HepG2 (cell line): ENCODE measurements at regions not wholly inside any gene's neighbourhood (a gene's known extent, or its start where the extent isn't known, plus 50 kb on each side); places are given as distances from the start of the nearest gene placed in this dataset.

Experiments used
- ATAC-seq: fragments of 200-7000 bp; cut with Tn5 transposase; 3 replicates; pipeline ENCODE4 v1.9.1; 2020; ENCODE audit warnings: mild to moderate bottlenecking, moderate library complexity
- BruUV-seq: library from RNA; stranded (reverse); fragments of 400-500 nt; replicated peaks from 2 replicates; lab custom pipeline; 2021; lab: Mats Ljungman, UMichigan
- CTCF ChIA-PET: fragments of 300-600 bp; formaldehyde crosslinking; extraction: SDS; loops from one replicate; lab custom pipeline; 2021; ENCODE audit warnings: low total read pairs, inconsistent platforms, low intra/inter-chr PET ratio; lab: Yijun Ruan, JAX
- POLR2A ChIA-PET: fragments of 350-600 bp; sonication (Branson Sonifier 250); formaldehyde crosslinking; loops from one replicate; lab custom pipeline; 2020; ENCODE audit warnings: antibody characterized with exemption, inconsistent platforms; lab: Yijun Ruan, JAX
- DNase-seq: peaks from one replicate; pipeline ENCODE4 v3.0.0-alpha.2; 2015; ENCODE audit warnings: low spot score
- FAIRE-seq: peaks from 3 replicates; lab custom pipeline; 2011; peaks lifted over from hg19 to GRCh38; lab: Jason Lieb, UNC
- H2AFZ ChIP-seq: one replicate; pipeline ENCODE4 v1.6.1; 2011; ENCODE audit warnings: low read length, inconsistent platforms
- H3K27ac ChIP-seq: fragments of 300-600 bp; 3 replicates; pipeline ENCODE4 v1.8.0; 2011; ENCODE audit warnings: mixed run types, mild to moderate bottlenecking, mixed read lengths, low read length, inconsistent platforms; ENCODE audit not compliant: insufficient read depth; ENCODE audit errors: extremely low read length
- H3K27me3 ChIP-seq, 2 experiments: fragments of 200-600 bp in 1 of 2; 2 replicates in 1 of 2; 3 replicates in 1 of 2; pipeline versions ENCODE4 v1.6.0 to v1.8.0; 2011; ENCODE audit warnings: low read length in 2 of 2, mild to moderate bottlenecking in 2 of 2, moderate library complexity in 2 of 2, inconsistent platforms in 1 of 2; ENCODE audit not compliant: insufficient read depth in 2 of 2, control insufficient read depth in 1 of 2
- H3K36me3 ChIP-seq, 2 experiments: fragments of 200-600 bp in 1 of 2; replicated peaks in 1 of 2; 2 replicates in 1 of 2; 3 replicates in 1 of 2; pipeline versions ENCODE4 v1.5.1 to v1.8.0; 2011; ENCODE audit warnings: low read length in 2 of 2, inconsistent platforms in 1 of 2; ENCODE audit not compliant: insufficient read depth in 2 of 2, control insufficient read depth in 1 of 2
- H3K4me1 ChIP-seq: 2 replicates; pipeline ENCODE4 v1.5.1; 2012; ENCODE audit warnings: low read length, inconsistent platforms; ENCODE audit not compliant: insufficient read depth
- H3K4me2 ChIP-seq: 2 replicates; pipeline ENCODE4 v1.6.0; 2011; ENCODE audit warnings: low read depth, low read length, inconsistent platforms
- H3K4me3 ChIP-seq, 3 experiments: fragments of 200-600 bp in 1 of 3; sonication (generic), shearing (Covaris generic) in 1 of 3; replicated peaks in 1 of 3; 2 replicates each; pipeline ENCODE4 v1.5.1; 2011 to 2016; ENCODE audit warnings: low read length in 3 of 3, inconsistent platforms in 2 of 3, low read depth in 2 of 3, mild to moderate bottlenecking in 2 of 3, control low read depth in 1 of 3, mixed read lengths in 1 of 3; ENCODE audit not compliant: insufficient read depth in 1 of 3
- H3K79me2 ChIP-seq: one replicate; pipeline ENCODE4 v1.6.1; 2011; ENCODE audit warnings: low read length, inconsistent platforms; ENCODE audit not compliant: insufficient read depth
- H3K9ac ChIP-seq: 2 replicates; pipeline ENCODE4 v1.6.0; 2011; ENCODE audit warnings: mild to moderate bottlenecking, low read depth, low read length, inconsistent platforms; ENCODE audit not compliant: insufficient read depth
- H3K9me3 ChIP-seq: 2 replicates; pipeline ENCODE4 v1.5.1; 2012; ENCODE audit warnings: mild to moderate bottlenecking, low read length
- H4K20me1 ChIP-seq: 2 replicates; pipeline ENCODE4 v1.6.0; 2011; ENCODE audit warnings: inconsistent platforms, mild to moderate bottlenecking, low read length, moderate library complexity; ENCODE audit not compliant: insufficient read depth
- CBX1 ChIP-seq: IDR thresholded peaks from one replicate; pipeline ENCODE4 v1.6.1; 2016; ENCODE audit warnings: antibody characterized with exemption, low read depth
- CC2D1A ChIP-seq: sonication (generic); formaldehyde crosslinking; IDR thresholded peaks from 2 replicates; pipeline ENCODE4 v1.8.1; 2023; ENCODE audit warnings: mild to moderate bottlenecking, missing genetic modification reagents
- FOXA1 ChIP-seq, 2 experiments: fragments of 450-650 bp in 1 of 2; sonication (generic) in 1 of 2; formaldehyde crosslinking in 1 of 2; IDR thresholded peaks; 2 replicates each; pipeline versions ENCODE4 v1.4.0 to v1.6.1; 2016 to 2020; ENCODE audit warnings: missing genetic modification reagents in 1 of 2
- HMGA1 ChIP-seq: sonication (generic); formaldehyde crosslinking; conservative IDR thresholded peaks from 2 replicates; pipeline ENCODE4 v1.4.0; 2020; ENCODE audit warnings: missing genetic modification reagents
- KLF15 ChIP-seq: sonication (generic); formaldehyde crosslinking; IDR thresholded peaks from 2 replicates; pipeline ENCODE4 v1.8.1; 2023; ENCODE audit warnings: borderline replicate concordance, mild to moderate bottlenecking, inconsistent platforms, missing genetic modification reagents, mixed read lengths
- NR3C1 ChIP-seq: sonication (generic); formaldehyde crosslinking; IDR thresholded peaks from 2 replicates; pipeline ENCODE4 v1.4.0; 2020; ENCODE audit warnings: missing genetic modification reagents
- PHB2 ChIP-seq: fragments of 450-650 bp; IDR thresholded peaks from 2 replicates; pipeline ENCODE4 v1.6.1; 2018; ENCODE audit not compliant: partially characterized antibody
- PHF8 ChIP-seq: sonication (generic); formaldehyde crosslinking; IDR thresholded peaks from 2 replicates; pipeline ENCODE4 v1.5.0; 2020; ENCODE audit warnings: missing genetic modification reagents
- PTBP1 ChIP-seq: fragments of 200-400 bp; formaldehyde crosslinking; IDR thresholded peaks from 2 replicates; pipeline ENCODE4 v1.6.1; 2018; ENCODE audit warnings: low read length, low read depth; ENCODE audit not compliant: poor library complexity, severe bottlenecking
- RORA ChIP-seq: sonication (generic); formaldehyde crosslinking; IDR thresholded peaks from 2 replicates; pipeline ENCODE4 v1.5.0; 2020; ENCODE audit warnings: mild to moderate bottlenecking, missing genetic modification reagents, moderate library complexity
- SIX1 ChIP-seq: sonication (generic); formaldehyde crosslinking; IDR thresholded peaks from 2 replicates; pipeline ENCODE4 v1.4.0; 2020; ENCODE audit warnings: missing genetic modification reagents, borderline replicate concordance
- ZKSCAN8 ChIP-seq: IDR thresholded peaks from 2 replicates; pipeline ENCODE4 v1.6.1; 2016; ENCODE audit warnings: borderline replicate concordance, missing genetic modification reagents, missing compliant biosample characterization
- ZNF207 ChIP-seq: fragments of 450-650 bp; IDR thresholded peaks from 2 replicates; pipeline ENCODE4 v1.6.1; 2016; ENCODE audit warnings: antibody characterized with exemption, borderline replicate concordance
- ZNF382 ChIP-seq: sonication (generic); formaldehyde crosslinking; IDR thresholded peaks from 2 replicates; pipeline ENCODE4 v1.5.0; 2020; ENCODE audit warnings: missing genetic modification reagents, mild to moderate bottlenecking, borderline replicate concordance
- ZNF737 ChIP-seq: sonication (generic); formaldehyde crosslinking; IDR thresholded peaks from 2 replicates; pipeline ENCODE4 v1.5.0; 2020; ENCODE audit warnings: missing genetic modification reagents, mild to moderate bottlenecking, borderline replicate concordance
- WGBS: methylation state at CpG from one replicate; pipeline ENCODE4 v1.1.6; 2017; ENCODE audit warnings: low lambda C conversion rate; 5-methylcytosine and 5-hydroxymethylcytosine counted together
- in situ Hi-C: cut with HindIII; loops from 2 replicates; pipeline ENCODE4 v1.10.0; 2017; ENCODE audit warnings: low pct_unique_long_range_greater_than_20kb; ENCODE audit not compliant: extremely low pct_ligation_motif_present
- intact Hi-C: fragments of 100-400 bp; cut with micrococcal nuclease; formaldehyde crosslinking; loops from one replicate; pipeline ENCODE4 v1.10.0; 2022; ENCODE audit not compliant: unreplicated experiment
- TF ChIP-seq, protein P1 (sequence below): sonication (generic); formaldehyde crosslinking; IDR thresholded peaks from 2 replicates; pipeline ENCODE4 v1.4.0; 2020; ENCODE audit warnings: low read depth, mild to moderate bottlenecking, missing genetic modification reagents
- TF ChIP-seq, protein P2 (sequence below): IDR thresholded peaks from 2 replicates; pipeline ENCODE4 v1.6.1; 2016; ENCODE audit warnings: control low read depth
- TF ChIP-seq, protein P3 (sequence below): sonication (generic); formaldehyde crosslinking; IDR thresholded peaks from 2 replicates; pipeline ENCODE4 v1.8.0; 2022; ENCODE audit warnings: mild to moderate bottlenecking, missing genetic modification reagents, moderate library complexity

DNA sequence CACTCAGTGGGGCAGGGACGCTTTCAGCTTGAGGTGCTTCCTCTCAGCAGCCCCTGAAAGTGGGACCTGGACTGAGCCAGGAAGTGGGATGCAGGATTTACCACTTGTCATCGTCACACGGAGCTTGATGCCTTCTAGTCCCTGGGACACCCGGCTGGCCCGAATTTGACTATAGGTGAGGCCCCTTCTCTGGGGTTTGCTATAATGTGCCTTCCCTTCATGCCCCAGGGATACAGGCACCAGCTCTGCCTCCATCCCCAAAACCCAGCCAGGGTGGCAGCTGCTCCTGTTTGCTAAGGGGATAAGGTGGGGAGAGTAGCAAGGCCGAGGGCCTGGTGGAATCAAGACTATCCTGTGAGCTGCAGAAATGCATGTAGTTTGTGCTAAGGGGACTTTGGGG, 235.0 kb downstream of the GLRX3 start:
- BruUV-seq, result no TSS peak
- H3K4me2 ChIP-seq, result no peak overlapping the region
- no peak overlapping the region for H3K27ac ChIP-seq
- H3K9me3 ChIP-seq, result no peaks in the 10 kb centered on the region
- in situ Hi-C loops, result no loop called here
- no peak for TF ChIP-seq RORA (CRISPR knock-in tag)
- no peak for TF ChIP-seq KLF15
- no peak for TF ChIP-seq ZNF207
- TF ChIP-seq SIX1 (CRISPR knock-in tag), result no peak
- TF ChIP-seq CBX1, result no peak
- TF ChIP-seq, all 625 proteins: peak for 0
- H3K36me3 ChIP-seq, result no peaks in the 10 kb centered on the region
- H4K20me1 ChIP-seq, result no peaks in the 10 kb centered on the region
- no peak overlapping the region for H3K9ac ChIP-seq
- no peak for DNase-seq
- H3K27me3 ChIP-seq, result peaks cover 0 to 7% of the 10 kb centered on the region in 2 experiments; a peak in 4 of 5 replicates
- no peak overlapping the region for H3K4me3 ChIP-seq
- CTCF ChIA-PET, result no interaction called here
- no peak overlapping the region for H2AFZ ChIP-seq
- intact Hi-C loops, result no loop called here
- H3K79me2 ChIP-seq, result no peaks in the 10 kb centered on the region
- POLR2A ChIA-PET, result no interaction called here
- FAIRE-seq, result no peak
- no peak for ATAC-seq
- WGBS, result 0% methylated on average over 1 of the region's 6 CpGs
- peaks cover 10% of the 10 kb centered on the region for H3K4me1 ChIP-seq

DNA sequence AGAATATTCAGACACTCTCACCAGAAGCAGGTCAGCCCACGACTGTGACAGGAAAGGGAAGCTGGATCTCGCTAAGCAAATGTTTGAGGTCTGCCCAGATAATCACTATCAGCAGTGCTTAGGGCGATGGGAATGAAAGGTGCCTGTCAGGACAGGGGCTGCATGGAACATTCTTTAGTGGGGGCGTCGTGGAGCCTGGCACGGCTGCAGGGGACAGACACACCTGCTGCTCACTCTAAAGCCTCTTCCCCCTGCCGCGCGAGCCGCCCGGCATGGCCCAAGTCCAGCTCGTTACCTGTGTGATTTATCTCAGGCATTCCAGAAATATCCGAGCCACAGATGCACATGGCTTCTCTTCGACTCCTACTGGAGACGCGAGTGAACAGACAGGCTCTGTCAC, 235.5 kb downstream of the GLRX3 start:
- no peak for ATAC-seq
- TF ChIP-seq NR3C1 (CRISPR knock-in tag) (no peak), HMGA1 (CRISPR knock-in tag) (no peak), PTBP1 (no peak), ZKSCAN8 (CRISPR knock-in tag) (no peak), CC2D1A (CRISPR knock-in tag) (no peak), PHB2 (no peak), PHF8 (CRISPR knock-in tag) (no peak), FOXA1 (IDR thresholded peaks at IDR 0.05) (no peak), FOXA1 (CRISPR knock-in tag; IDR thresholded peaks at IDR 0.05) (no peak), ZNF737 (CRISPR knock-in tag) (no peak), ZNF382 (CRISPR knock-in tag) (no peak)
- TF ChIP-seq, protein P1, sequence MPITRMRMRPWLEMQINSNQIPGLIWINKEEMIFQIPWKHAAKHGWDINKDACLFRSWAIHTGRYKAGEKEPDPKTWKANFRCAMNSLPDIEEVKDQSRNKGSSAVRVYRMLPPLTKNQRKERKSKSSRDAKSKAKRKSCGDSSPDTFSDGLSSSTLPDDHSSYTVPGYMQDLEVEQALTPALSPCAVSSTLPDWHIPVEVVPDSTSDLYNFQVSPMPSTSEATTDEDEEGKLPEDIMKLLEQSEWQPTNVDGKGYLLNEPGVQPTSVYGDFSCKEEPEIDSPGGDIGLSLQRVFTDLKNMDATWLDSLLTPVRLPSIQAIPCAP (CRISPR knock-in tag), result no peak
- TF ChIP-seq, protein P2, sequence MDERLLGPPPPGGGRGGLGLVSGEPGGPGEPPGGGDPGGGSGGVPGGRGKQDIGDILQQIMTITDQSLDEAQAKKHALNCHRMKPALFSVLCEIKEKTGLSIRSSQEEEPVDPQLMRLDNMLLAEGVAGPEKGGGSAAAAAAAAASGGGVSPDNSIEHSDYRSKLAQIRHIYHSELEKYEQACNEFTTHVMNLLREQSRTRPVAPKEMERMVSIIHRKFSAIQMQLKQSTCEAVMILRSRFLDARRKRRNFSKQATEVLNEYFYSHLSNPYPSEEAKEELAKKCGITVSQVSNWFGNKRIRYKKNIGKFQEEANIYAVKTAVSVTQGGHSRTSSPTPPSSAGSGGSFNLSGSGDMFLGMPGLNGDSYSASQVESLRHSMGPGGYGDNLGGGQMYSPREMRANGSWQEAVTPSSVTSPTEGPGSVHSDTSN (CRISPR knock-in tag), result no peak
- TF ChIP-seq, protein P3, sequence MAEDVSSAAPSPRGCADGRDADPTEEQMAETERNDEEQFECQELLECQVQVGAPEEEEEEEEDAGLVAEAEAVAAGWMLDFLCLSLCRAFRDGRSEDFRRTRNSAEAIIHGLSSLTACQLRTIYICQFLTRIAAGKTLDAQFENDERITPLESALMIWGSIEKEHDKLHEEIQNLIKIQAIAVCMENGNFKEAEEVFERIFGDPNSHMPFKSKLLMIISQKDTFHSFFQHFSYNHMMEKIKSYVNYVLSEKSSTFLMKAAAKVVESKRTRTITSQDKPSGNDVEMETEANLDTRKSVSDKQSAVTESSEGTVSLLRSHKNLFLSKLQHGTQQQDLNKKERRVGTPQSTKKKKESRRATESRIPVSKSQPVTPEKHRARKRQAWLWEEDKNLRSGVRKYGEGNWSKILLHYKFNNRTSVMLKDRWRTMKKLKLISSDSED (CRISPR knock-in tag), result no peak

More for the DNA sequence above, 235.5 kb downstream of the GLRX3 start:
- H4K20me1 ChIP-seq, result no peaks in the 10 kb centered on the region
- DNase-seq, result no peak
- H3K4me2 ChIP-seq, result no peak overlapping the region
- no TSS peak for BruUV-seq
- H2AFZ ChIP-seq, result no peak overlapping the region
- H3K27me3 ChIP-seq, result peaks cover 0 to 7% of the 10 kb centered on the region in 2 experiments; a peak in 4 of 5 replicates
- ChIA-PET CTCF (no interaction called here), POLR2A (no interaction called here)
- intact Hi-C loops, result no loop called here
- 54% methylated on average over 11 of the region's 16 CpGs for WGBS
- no peak overlapping the region for H3K9ac ChIP-seq
- H3K79me2 ChIP-seq, result no peaks in the 10 kb centered on the region
- no peak overlapping the region for H3K27ac ChIP-seq
- no peak for FAIRE-seq
- in situ Hi-C loops, result no loop called here
- no peak overlapping the region for H3K4me3 ChIP-seq
- H3K9me3 ChIP-seq, result no peaks in the 10 kb centered on the region
- H3K36me3 ChIP-seq, result no peaks in the 10 kb centered on the region
- peaks cover 10% of the 10 kb centered on the region for H3K4me1 ChIP-seq
